ENCODE measurements at regions not wholly inside any gene's neighbourhood (a gene's known extent, or its start where the extent isn't known, plus 50 kb on each side); places are given as distances from the start of the nearest gene placed in this dataset.

DNA sequence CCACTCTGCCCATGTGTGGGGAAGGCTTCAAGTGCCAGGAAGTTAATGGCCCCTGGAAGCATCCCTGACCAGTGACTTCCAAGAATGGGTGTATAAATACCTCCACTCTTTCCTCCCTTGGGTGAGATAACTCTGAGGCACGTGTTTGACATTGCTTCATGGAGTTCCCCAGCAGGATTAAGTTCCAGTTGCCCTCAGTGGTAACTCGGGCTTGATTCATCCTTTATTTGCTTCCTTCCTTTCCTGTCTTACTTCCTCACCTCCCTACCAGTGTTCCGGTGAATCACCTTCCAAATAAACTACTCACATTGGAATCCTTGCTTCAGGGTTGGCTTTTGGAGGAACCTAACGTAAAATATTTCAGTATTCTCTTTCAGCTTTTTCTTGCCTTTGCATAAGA is 84.6 kb upstream of the JAG1 start:
- peaks cover 29% of the 10 kb centered on the region for H3K27me3 Mint-ChIP-seq
- DNase-seq: no peak
- no peak for ATAC-seq
- no peaks in the 10 kb centered on the region for H3K9me3 Mint-ChIP-seq
- no peaks in the 10 kb centered on the region for H3K4me1 Mint-ChIP-seq
- no peak overlapping the region for H3K27ac Mint-ChIP-seq
- H3K4me3 Mint-ChIP-seq: no peak overlapping the region

DNA sequence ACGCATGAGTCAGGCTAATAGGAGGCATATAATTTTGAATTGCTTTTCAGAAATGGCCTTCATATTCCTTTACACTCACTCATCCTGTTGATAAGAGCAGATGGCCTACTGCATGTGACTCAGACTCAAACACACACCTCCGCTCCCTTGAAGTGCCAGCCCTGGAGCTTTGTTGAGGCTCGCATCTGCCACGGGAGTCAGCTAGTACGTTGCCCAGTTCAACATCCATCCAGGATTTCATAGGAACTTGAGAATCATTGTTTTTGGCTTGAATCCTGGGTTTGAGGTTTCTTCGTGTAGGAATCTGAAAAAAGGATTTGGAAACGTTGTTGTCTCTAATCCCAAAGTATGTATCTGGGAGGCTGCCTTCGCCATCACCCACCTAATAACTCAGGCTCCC is 87.4 kb upstream of the JAG1 start:
- Mint-ChIP-seq H3K4me3 (no peak overlapping the region), H3K27ac (no peak overlapping the region), H3K4me1 (no peaks in the 10 kb centered on the region), H3K27me3 (peaks cover 9% of the 10 kb centered on the region), H3K9me3 (peaks cover 0 to 4% of the 10 kb centered on the region in 2 donors)
- no peak for ATAC-seq
- DNase-seq: no peak

DNA sequence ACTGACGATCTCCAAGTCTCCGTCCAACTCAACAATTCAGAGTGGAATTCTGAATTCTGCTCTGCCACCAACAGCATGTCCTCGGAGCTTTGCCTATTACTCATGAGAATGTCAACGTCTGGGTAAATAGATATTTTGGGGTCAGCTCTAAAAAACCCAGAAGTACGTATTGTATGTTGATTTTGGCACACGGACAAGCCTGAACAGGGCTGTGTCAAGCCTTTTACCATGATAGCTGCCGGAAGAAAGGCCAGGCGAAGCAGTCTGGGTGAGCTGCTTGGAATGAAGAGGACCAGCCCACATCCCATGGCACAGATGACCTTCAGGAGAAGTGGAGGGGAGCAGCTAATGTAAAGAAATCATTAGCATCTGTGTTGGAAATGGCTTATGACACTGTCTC is 88.0 kb upstream of the JAG1 start:
- H3K27ac Mint-ChIP-seq: no peak overlapping the region
- no peaks in the 10 kb centered on the region for H3K4me1 Mint-ChIP-seq
- H3K9me3 Mint-ChIP-seq: peaks cover 4% of the 10 kb centered on the region in 2 donors
- no peak overlapping the region for H3K4me3 Mint-ChIP-seq
- peaks cover 3% of the 10 kb centered on the region for H3K27me3 Mint-ChIP-seq
- DNase-seq: no peak
- ATAC-seq: no peak

DNA sequence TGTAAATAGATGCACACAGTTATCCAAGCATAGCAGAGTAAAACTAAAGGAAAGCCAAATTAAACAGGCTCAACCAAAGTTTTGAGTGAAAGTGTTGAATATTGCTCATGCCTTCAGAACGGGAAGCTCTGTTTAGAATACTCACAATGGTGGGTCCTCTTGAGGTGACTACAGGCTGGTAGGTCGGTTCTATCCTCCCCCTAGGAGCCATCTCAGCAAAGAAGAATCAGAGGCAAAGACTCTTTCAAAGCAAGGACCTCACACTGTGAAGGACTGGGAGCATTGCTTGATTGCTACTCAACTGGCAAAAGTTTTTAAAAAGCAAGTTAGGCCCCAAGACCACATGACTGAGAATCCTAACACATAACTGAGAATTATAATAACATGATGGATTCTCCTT is 88.4 kb upstream of the JAG1 start:
- Mint-ChIP-seq H3K27me3 (no peaks in the 10 kb centered on the region), H3K4me3 (no peak overlapping the region), H3K27ac (no peak overlapping the region), H3K9me3 (peaks cover 4 to 7% of the 10 kb centered on the region in 2 donors), H3K4me1 (no peaks in the 10 kb centered on the region)
- DNase-seq (no peak), ATAC-seq (no peak)

DNA sequence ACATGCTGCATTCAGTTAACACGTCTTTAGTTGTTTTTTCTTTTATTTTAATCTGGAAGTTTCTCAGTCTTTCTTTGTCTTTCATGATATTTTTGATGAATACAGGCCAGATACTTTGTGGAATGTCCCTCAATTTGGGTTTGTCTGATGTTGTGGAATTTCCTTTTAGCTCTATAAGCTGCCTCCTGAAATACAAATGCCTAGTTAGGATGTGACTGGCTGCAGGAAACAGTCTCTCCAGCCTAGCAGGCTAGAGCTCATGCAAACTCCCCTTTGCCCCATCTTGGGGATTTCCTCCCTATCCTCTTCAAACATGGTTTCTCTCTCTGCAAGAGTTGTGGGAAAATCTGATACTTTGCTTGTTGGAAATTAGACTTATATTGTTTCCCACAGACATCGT is 89.3 kb upstream of the JAG1 start:
- H3K9me3 Mint-ChIP-seq: peaks cover 4 to 7% of the 10 kb centered on the region in 2 donors

DNA sequence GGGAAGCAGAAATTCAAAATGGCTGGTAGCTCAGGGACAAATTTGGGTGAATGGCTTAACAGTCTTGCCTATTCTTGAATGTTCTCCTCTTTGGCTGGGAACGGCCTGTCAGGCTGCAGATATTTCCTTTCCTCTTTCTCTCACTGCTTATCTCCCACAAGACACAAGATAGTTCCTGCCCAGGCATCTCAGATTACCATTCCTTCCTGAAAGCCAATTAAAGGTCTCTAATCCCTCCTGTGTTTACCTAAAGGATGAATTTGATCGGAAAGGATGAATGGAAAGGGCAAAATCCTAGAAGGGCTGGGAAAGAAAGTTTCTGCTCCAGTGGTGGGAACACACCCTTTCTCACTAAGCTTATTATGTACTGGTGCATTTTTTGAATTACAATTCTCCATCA is 95.9 kb upstream of the JAG1 start:
- DNase-seq: no peak
- Mint-ChIP-seq H3K27me3 (peaks cover 14% of the 10 kb centered on the region), H3K4me3 (no peak overlapping the region), H3K4me1 (no peaks in the 10 kb centered on the region), H3K9me3 (peaks cover 4 to 15% of the 10 kb centered on the region in 2 donors), H3K27ac (no peak overlapping the region)
- ATAC-seq: no peak

More for the DNA sequence above, 89.3 kb upstream of the JAG1 start:
- Mint-ChIP-seq H3K27ac (no peak overlapping the region), H3K4me3 (no peak overlapping the region), H3K27me3 (no peaks in the 10 kb centered on the region), H3K4me1 (no peaks in the 10 kb centered on the region)
- no peak for ATAC-seq
- DNase-seq: no peak

DNA sequence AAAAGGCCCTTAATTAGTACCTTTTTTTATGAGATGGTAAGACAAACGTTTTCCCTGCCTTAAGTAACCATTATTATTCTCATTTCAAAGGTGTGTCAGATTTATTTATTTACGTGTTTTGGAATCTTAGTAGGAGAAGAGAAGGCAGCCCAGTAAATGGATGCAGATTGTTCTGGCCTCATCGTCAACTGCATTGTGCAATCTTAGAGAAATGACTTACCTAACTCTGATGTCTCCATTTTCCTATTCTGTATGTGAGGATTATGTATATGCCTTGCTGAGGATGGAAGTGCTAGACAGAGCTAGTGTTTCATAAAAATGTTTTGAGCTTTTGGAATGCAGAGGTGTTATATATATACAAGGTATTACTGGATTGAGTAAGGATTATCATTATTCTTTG is 97.0 kb upstream of the JAG1 start:
- H3K9me3 Mint-ChIP-seq: peaks cover 0 to 15% of the 10 kb centered on the region in 2 donors
- H3K27ac Mint-ChIP-seq: no peak overlapping the region
- peaks cover 14% of the 10 kb centered on the region for H3K27me3 Mint-ChIP-seq
- H3K4me1 Mint-ChIP-seq: no peaks in the 10 kb centered on the region
- no peak for DNase-seq
- H3K4me3 Mint-ChIP-seq: no peak overlapping the region
- ATAC-seq: no peak

DNA sequence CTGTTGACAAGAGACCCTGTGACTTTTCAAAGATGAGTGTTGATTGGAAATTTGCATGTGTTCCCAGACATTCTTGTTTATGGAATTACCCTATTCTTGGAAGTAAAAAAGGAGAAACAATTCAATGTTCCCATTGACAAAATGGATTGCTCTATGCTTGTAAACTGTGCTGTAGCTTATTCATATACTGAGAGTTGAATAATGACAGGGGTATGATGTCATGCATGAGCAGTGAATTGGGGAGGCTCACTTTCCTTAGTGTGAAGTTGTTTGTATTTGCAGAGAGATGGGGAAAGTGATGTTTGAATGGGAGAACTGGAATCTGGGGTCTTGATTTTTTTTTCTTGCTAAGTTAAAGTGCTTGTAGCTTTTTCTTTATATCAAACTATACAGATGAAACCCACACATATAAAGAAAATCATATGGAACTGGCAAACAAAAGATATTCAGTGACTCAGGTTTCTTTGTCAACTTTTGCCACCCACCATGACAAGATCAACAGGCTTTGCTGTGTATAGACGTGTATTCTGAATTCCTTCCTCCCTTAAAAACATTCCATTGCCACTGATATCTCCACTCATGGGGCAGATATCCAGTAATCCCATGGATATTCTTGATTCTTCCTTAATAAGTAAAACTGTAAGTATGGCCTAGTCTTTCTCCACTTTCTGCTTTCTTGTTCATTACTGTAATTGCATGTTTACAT is 97.8 kb upstream of the JAG1 start:
- Mint-ChIP-seq H3K4me3 (no peak overlapping the region), H3K27me3 (peaks cover 14% of the 10 kb centered on the region), H3K4me1 (no peaks in the 10 kb centered on the region), H3K9me3 (peaks cover 0 to 12% of the 10 kb centered on the region in 2 donors), H3K27ac (no peak overlapping the region)
- no peak for ATAC-seq
- DNase-seq: no peak

DNA sequence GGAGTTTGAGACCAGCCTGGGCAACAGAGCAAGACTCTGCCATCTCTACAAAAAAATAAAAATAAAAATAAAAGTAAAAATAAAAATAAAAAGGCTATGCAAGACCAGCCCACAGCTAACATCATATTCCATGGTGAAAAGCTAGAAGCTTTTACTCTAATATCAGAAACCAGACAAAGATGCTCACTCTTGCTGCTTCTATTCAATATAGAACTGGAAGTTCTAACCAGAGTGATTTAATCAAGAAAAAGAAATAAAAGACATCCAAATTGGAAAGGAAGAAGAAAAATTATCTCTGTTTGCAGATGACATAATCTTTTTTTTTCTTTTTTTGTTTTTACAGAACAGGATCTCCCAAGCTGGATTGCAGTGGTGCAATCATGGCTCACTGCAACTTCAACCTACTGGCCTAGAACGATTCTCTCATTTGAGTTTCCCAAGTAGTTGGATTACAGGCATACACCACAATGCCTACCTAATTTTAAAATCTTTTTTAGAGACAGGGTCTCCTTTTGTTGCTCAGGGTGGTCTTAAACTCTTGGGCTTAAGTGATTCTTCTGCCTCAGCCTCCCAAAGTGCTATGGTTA is 100.7 kb upstream of the JAG1 start:
- peaks cover 0 to 8% of the 10 kb centered on the region in 2 donors for H3K9me3 Mint-ChIP-seq
- no peaks in the 10 kb centered on the region for H3K4me1 Mint-ChIP-seq

DNA sequence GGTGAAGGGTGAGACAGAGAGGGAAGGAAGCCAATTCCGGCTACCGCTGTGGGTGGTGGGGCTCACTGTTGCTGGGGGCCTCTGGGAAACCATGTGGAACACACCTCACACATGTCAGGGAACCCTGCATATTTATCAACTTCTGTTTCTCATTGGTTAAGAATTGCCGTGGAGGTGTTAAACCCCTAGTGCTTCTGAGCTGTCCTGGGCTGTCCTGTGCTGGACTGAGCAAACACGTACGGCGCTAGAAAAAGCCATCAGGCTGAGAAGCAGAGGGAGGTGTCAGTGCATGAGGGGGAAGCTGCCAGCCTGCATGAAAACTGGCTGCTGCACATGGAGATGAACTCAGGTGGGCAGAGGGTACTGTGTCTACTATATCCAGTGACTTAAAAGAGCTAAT is 103.9 kb upstream of the JAG1 start:
- DNase-seq (no peak), ATAC-seq (no peak)
- no peaks in the 10 kb centered on the region for H3K4me1 Mint-ChIP-seq
- peak overlapping the region in 1 of 2 donors; percentile 35 for H3K27ac Mint-ChIP-seq
- no peak overlapping the region for H3K4me3 Mint-ChIP-seq
- peaks cover 33% of the 10 kb centered on the region for H3K27me3 Mint-ChIP-seq
- peaks cover 0 to 8% of the 10 kb centered on the region in 2 donors for H3K9me3 Mint-ChIP-seq

More for the DNA sequence above, 100.7 kb upstream of the JAG1 start:
- no peak for ATAC-seq
- H3K27ac Mint-ChIP-seq: no peak overlapping the region
- H3K4me3 Mint-ChIP-seq: no peak overlapping the region
- no peak for DNase-seq
- H3K27me3 Mint-ChIP-seq: peaks cover 14% of the 10 kb centered on the region

DNA sequence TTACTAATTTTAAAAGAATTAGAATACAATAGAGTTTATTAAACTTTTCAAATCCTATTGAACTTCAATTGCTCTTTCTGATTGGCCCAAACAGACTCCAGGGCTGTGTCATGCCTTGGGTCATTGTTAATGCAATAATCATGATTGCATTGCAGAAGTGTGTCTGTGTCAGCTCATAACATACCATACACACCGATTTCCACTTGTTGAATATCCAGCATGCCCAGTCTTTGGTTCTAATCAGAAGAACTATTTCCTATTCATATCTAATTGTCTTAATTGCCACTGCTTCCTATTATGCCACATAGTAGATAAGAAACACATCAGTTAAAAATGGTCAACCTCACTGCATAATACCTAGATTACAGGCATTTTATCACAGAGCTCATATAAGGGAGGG is 106.1 kb upstream of the JAG1 start:
- no peak for DNase-seq
- H3K4me3 Mint-ChIP-seq: no peak overlapping the region

DNA sequence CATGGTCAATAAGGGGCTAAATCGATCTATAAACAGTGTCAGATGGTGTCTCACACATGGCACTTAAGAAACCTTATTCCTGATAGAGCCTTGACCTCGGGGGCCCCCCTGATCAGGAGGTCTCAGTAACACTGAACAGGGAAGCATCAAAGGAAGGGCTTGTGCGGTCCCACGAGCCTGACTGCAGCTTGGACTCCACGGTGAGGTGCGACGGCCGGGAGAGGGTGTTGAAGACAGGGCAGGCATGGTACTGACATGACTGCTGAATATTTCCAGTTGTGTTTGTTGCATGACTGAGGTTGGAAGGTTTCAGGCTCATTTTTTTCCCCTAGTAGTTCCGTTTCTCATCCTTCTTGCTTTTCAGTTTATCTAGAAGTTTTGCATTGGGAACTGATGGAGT is 107.1 kb upstream of the JAG1 start:
- DNase-seq (no peak), ATAC-seq (no peak)
- Mint-ChIP-seq H3K4me1 (no peaks in the 10 kb centered on the region), H3K27me3 (peaks cover 28% of the 10 kb centered on the region), H3K4me3 (no peak overlapping the region), H3K27ac (peak overlapping the region in 1 of 2 donors; percentile 76), H3K9me3 (no peaks in the 10 kb centered on the region)

More for the DNA sequence above, 106.1 kb upstream of the JAG1 start:
- Mint-ChIP-seq H3K27ac (no peak overlapping the region), H3K4me1 (no peaks in the 10 kb centered on the region), H3K27me3 (peaks cover 28% of the 10 kb centered on the region), H3K9me3 (no peaks in the 10 kb centered on the region)
- ATAC-seq: no peak

DNA sequence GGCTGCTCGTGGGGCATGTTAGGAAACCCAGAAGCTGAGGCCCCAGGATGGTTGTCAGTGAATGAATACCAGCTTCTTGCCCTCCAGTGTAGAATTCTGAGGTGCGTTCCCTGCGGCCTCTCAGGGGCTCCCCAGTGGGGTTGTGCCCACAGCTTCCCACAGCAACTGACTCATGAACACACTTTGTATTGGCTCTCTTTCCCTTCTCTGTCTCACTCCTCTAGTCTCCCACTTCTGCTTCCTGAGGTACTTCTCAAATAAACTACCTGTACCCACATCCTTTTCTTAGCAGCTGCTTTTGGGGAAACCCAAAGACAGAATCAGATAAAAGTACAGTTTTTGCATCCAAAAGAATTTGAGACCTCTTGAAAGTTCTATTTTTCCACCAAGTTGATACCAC is 107.7 kb upstream of the JAG1 start:
- DNase-seq: no peak
- no peak for ATAC-seq
- no peak overlapping the region for H3K4me3 Mint-ChIP-seq
- no peaks in the 10 kb centered on the region for H3K4me1 Mint-ChIP-seq
- H3K27me3 Mint-ChIP-seq: peaks cover 28% of the 10 kb centered on the region
- H3K9me3 Mint-ChIP-seq: no peaks in the 10 kb centered on the region
- H3K27ac Mint-ChIP-seq: no peak overlapping the region

DNA sequence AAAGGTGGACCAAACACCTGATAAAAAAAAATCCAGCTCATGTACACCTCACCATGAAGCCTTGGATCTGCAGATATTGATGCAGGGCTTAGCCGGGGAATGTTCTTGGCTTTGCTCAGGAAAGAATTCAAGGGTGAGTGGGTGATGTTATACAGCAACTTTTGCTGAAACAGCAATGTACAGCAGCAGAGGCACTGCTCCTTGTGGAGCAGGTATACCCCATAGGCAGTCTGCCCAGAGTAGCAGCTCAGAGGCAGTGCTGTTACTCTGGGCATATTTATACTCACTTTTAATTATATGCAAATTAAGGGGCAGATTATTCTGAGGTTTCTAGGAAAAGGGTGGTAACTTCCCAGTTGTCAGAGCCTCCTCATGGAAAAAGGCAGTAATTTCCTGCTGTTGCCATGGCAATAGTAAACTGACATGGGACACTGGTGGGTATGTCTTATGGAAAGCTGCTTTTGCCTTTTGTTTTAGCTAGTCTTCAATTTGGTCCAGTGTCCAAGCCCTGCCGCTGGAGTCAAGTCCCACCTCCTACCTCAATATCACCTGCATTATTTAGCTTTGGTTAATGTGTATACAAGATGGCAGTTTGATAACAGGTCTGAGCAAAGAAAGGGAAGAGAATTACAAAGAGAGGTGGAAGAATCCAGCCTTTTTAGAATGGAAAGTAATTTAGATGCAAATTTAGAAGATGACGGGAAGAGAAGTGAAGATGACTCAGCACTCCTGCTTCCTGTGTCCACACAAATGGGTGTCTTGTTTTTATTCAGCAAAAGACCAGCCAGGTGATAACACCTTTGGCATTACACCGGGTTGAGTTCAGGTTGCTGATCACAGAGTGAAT is 110.1 kb upstream of the JAG1 start:
- Mint-ChIP-seq H3K9me3 (peaks cover 0 to 14% of the 10 kb centered on the region in 2 donors), H3K27ac (no peak overlapping the region), H3K4me3 (no peak overlapping the region), H3K4me1 (no peaks in the 10 kb centered on the region), H3K27me3 (peaks cover 28% of the 10 kb centered on the region)
- no peak for ATAC-seq
- DNase-seq: no peak

DNA sequence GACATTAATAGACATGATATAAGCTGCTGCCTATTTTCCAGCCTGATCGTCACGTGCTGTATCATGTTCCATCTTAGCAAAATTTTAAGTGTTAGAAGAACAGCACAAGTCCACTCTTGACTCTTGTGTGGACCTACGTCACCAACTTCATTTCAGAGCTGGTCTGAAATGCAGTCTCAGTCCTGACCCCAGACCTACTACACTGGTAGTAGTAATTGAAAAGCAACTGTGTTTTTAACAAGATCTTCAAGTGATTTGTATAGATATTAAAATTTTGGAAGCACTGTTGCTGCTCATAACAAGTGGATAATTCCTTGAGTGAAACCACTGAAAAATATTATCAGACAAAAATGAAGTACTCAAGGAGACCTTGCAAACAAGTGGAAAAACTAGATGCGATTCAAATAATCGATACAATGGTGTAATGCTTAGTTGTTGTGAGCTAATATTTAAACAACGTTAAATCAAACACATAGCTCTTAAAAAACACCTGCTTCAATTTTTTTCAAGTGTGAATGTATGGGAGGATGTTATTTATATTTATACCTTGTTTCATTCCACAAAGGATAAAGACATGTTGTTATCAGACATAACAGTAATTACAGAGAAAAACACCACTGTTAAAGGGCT is 110.9 kb upstream of the JAG1 start:
- no peaks in the 10 kb centered on the region for H3K4me1 Mint-ChIP-seq
- peaks cover 28% of the 10 kb centered on the region for H3K27me3 Mint-ChIP-seq
- ATAC-seq (no peak), DNase-seq (no peak)
- peaks cover 0 to 14% of the 10 kb centered on the region in 2 donors for H3K9me3 Mint-ChIP-seq
- H3K27ac Mint-ChIP-seq: no peak overlapping the region
- no peak overlapping the region for H3K4me3 Mint-ChIP-seq

DNA sequence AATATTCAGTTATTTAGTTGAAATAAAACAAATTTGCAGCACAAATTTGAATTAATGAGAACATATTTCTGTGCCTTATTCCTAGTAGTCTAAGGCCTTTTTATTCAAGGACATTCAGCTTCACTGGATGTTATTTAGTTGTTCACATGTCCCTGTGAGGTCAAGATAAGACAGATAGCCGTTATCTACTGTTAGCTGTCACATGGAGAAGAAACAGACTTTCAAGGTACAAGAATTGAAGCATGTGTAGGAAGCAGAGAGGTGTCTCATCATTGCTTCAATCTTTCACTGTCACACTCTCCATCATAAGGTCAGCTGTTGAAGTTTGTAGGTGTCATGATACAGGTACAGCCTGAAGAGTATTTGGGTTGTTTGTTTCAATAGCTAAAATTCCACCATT is 112.9 kb upstream of the JAG1 start:
- H3K27me3 Mint-ChIP-seq: peaks cover 17% of the 10 kb centered on the region
- no peak overlapping the region for H3K27ac Mint-ChIP-seq
- no peak overlapping the region for H3K4me3 Mint-ChIP-seq
- peaks cover 0 to 14% of the 10 kb centered on the region in 2 donors for H3K9me3 Mint-ChIP-seq
- ATAC-seq (no peak), DNase-seq (no peak)
- H3K4me1 Mint-ChIP-seq: no peaks in the 10 kb centered on the region

Data from stimulated activated naive CD8-positive, alpha-beta T cell treated with anti-CD3 and anti-CD28 coated beads, Interleukin-15, amount 100 ng/mL, for 72 hours (primary cell).